GM21786 (cell line): ENCODE measurements at regions not wholly inside any gene's neighbourhood (a gene's known extent, or its start where the extent isn't known, plus 50 kb on each side); places are given as distances from the start of the nearest gene placed in this dataset.

Experiments
- ATAC-seq: cut with Tn5 transposase; IDR thresholded peaks from one replicate; pipeline ENCODE4 v1.9.1; 2021; ENCODE audit not compliant: unreplicated experiment

GRCh38 chr6:21648475-21649050 lies 55.0 kb downstream of the SOX4 start:
- ATAC-seq, result peak; percentile 70

- ATAC-seq, result no peak
Measured at GRCh38 chr6:21653323-21653722, 59.8 kb downstream of the SOX4 start.

GRCh38 chr6:21653905-21654304 lies 60.4 kb downstream of the SOX4 start:
- ATAC-seq, result no peak

GRCh38 chr6:21654361-21654760 lies 60.8 kb downstream of the SOX4 start:
- no peak for ATAC-seq

- ATAC-seq, result no peak
Measured at GRCh38 chr6:21663966-21664313, 70.4 kb downstream of the SOX4 start.

GRCh38 chr6:21664314-21665109 lies 71.0 kb downstream of the SOX4 start:
- ATAC-seq, result no peak

- no peak for ATAC-seq
Measured at GRCh38 chr6:21665110-21665391, 71.5 kb downstream of the SOX4 start.

- no peak for ATAC-seq
Measured at GRCh38 chr6:21665392-21666200, 72.0 kb downstream of the SOX4 start.

- ATAC-seq, result no peak
Measured at GRCh38 chr6:21666201-21666691, 72.7 kb downstream of the SOX4 start.

GRCh38 chr6:21666853-21667681 lies 73.5 kb downstream of the SOX4 start:
- no peak for ATAC-seq

- no peak for ATAC-seq
Measured at GRCh38 chr6:21668795-21669194, 75.2 kb downstream of the SOX4 start.

- ATAC-seq, result no peak
Measured at GRCh38 chr6:21676769-21677168, 83.2 kb downstream of the SOX4 start.

GRCh38 chr6:21678990-21679389 lies 85.4 kb downstream of the SOX4 start:
- no peak for ATAC-seq

- no peak for ATAC-seq
Measured at GRCh38 chr6:21679761-21680265, 86.3 kb downstream of the SOX4 start.

GRCh38 chr6:21680611-21681010 lies 87.1 kb downstream of the SOX4 start:
- no peak for ATAC-seq

- ATAC-seq, result no peak
Measured at GRCh38 chr6:21690489-21690888, 96.9 kb downstream of the SOX4 start.

- no peak for ATAC-seq
Measured at GRCh38 chr6:21691685-21692346, 98.3 kb downstream of the SOX4 start.

- no peak for ATAC-seq
Measured at GRCh38 chr6:21692721-21693120, 99.2 kb downstream of the SOX4 start.

- ATAC-seq, result no peak
Measured at GRCh38 chr6:21694168-21694567, 100.6 kb downstream of the SOX4 start.

GRCh38 chr6:21707524-21708319 lies 114.2 kb downstream of the SOX4 start:
- no peak for ATAC-seq
